Central memory CD4-positive, alpha-beta T cell (primary cell): ENCODE measurements at regions not wholly inside any gene's neighbourhood (a gene's known extent, or its start where the extent isn't known, plus 50 kb on each side); places are given as distances from the start of the nearest gene placed in this dataset.
"Not testable (repeated sequence)": the region's sequence is repeated elsewhere in the genome, so short reads cannot be mapped to it uniquely, and the experiment has no call there.

Source experiments
- DNase-seq: peaks from one replicate; pipeline ENCODE4 v3.0.0; 2022

GRCh38 chr3:159741281-159741680 lies 247.4 kb upstream of the IL12A start:
- DNase-seq: no peak

DNA sequence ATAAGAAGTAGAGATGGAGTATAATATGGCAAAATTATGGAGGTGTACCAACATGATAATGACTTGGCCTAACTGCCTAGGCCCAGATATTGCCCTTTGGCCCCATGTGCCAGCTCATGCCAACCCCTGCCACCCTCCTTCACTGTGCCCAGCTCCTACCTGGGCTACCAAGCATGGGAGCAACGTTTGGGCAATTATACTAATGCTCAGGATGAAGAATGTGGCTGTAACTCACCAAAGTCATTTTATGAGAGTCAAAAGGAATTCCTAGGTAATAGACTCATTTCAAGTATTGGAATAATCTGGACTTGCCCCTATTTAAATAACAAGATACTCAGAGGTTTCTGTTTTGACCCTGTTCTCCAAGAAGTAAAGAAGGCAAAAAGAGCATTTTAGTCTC lies 240.2 kb upstream of the IL12A start:
- DNase-seq: no peak

GRCh38 chr3:159749406-159749805 lies 239.2 kb upstream of the IL12A start:
- DNase-seq: no peak

GRCh38 chr3:159751146-159751545 lies 237.5 kb upstream of the IL12A start:
- no peak for DNase-seq

GRCh38 chr3:159751752-159752151 lies 236.9 kb upstream of the IL12A start:
- DNase-seq: no peak

- DNase-seq: not testable (repeated sequence)
Observed at GRCh38 chr3:159756279-159757207, 232.1 kb upstream of the IL12A start.

- no peak for DNase-seq
Observed at GRCh38 chr3:159757341-159758060, 231.1 kb upstream of the IL12A start.

DNA sequence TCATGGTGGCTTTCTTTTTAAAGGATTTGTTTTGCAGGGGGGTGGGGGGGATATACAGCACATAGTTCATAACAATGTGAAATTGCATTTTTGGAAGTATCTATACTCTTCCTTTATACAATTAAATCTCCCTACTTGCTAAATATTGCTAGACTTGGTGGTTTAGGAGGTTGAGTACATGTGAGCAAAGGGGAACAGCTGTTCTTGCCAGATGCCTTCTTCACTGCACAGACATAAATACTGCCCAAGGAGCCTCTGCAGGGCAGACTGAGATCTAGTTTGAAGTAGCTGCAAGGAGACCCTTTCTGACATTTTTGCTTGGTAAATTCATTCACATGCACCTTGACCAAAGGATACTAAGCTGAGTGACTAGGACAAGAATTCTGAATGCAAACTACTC lies 228.6 kb upstream of the IL12A start:
- DNase-seq: no peak

GRCh38 chr3:159761369-159761768 lies 227.3 kb upstream of the IL12A start:
- DNase-seq: no peak

DNA sequence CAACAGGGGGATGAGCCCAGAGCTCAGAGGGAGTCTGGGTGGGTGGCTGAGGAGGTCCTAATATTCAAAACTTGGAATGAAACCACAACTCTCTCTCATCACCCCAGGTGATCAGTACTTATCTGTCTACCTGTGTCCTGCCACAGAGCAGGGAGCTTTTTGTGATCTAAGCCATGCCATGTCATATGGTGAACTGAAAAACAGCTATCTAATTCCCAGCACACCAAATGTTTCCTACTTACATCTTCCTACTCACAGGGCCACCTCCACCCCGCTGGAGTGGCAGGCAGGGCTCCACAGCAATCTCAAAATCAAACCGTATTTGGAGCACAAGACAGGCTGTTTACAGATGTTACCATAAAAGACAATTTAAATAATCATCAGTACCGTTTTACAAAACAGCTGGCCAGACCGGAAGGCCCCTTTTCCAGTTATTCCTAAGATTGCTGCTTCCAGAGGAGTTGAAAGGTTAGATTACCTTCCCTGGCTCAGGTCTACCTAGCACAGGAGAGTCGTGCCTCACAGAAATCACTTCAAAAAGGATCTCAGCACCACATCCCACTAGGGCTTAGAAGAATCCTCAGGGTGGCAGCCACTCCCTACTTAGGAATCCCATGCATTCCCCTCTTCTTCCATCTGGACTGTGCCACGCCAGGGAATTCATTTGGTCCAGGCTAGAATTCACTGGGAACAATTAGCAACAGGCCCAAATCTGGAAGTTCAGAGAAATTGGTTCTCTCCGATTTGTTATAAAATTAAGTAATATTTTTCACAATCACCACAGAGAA lies 226.6 kb upstream of the IL12A start:
- no peak for DNase-seq

GRCh38 chr3:159763011-159763601 lies 225.5 kb upstream of the IL12A start:
- no peak for DNase-seq

DNA sequence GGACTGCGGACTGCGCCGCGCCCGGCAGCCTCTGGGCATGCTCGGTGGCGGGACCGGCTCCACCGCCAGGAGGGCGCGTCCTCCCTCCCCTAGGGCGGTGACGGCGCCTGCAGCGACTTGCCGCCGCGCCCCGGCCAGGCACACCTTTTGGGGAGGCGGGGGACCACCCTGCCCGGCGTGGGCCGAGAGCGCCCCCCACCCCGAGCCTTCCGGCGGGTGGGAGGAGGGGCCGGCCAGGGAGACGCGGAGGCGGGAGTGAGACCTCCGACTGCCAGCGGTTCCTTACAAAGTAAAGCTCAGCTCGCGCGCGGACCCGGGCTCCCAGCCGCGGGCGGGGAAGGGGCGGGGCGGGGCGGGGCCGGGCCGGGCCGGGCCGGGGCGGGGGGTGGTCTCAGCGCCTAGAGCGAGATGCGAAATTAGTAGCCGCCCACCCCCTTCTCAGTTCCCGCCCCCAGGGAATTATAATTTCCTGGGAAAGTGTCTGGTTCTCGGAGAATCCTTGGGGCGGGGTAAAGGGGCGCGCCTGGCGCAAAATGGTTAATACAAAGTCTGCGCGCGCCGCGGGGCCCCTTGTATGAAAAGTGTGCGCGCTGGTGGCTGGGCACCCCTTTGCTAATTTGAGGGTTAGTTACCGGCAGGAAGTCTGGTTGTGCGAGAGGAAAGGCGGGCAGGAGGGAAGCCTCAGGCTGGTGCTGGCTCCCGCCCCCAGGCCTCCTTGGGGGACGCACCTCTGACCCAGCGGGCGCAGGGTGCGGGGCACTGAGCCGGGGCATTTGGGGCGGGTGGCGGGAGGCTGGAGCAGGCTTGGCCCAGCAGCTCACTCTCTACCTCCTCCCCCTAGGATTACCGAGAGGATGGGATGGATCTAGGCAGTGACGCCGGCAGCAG lies 224.8 kb upstream of the IL12A start:
- DNase-seq: no peak

DNA sequence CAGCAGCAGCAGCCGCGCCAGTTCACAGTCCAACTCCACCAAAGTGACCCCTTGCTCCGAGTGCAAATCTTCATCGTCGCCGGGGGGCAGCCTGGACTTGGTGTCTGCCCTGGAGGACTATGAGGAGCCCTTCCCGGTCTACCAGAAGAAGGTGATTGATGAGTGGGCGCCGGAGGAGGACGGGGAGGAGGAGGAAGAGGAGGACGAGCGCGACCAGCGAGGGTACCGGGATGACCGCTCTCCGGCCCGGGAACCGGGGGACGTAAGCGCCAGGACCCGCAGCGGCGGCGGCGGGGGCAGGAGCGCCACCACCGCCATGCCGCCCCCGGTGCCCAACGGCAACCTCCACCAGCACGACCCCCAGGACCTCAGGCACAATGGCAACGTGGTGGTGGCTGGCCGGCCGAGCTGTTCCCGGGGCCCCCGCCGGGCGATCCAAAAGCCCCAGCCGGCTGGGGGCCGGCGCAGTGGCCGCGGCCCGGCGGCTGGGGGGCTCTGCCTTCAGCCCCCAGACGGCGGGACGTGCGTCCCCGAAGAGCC lies 224.1 kb upstream of the IL12A start:
- no peak for DNase-seq

DNA sequence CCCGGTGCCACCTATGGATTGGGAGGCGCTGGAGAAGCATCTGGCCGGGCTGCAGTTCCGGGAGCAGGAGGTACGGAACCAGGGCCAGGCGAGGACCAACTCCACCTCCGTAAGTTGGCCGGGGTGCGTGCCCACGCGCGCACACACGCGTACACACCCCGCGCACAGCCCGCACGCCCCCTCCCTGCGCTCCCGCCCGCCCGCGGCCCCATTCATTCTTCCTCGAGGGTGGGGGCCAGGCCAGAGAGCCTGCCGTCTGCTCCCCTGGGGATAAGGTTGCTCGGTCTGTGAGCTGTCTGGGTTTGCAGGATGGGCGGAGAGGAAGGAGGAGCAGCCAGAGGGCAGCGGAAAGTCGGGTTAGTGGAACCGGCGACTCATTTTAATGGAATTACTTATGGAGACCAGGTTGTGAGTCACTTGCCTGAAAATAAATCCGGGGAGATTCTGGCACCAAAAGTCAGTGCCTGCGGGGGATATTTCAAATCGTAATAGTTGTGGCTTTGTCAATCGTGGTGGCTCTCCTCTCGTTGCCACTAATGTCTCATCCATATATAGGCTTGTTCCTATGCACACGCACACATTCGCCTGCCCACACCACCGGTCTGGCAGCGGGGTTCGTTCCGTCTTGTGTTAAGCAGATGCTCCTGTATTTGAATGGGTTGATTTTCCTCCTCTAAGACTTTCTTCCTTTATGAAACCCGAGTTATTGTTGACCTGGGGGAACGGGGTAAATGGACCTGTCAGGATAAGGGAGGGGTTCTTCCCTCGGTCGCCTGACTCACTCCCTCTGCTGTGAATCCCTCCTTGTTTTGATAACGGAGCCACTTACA lies 223.4 kb upstream of the IL12A start:
- DNase-seq: no peak

GRCh38 chr3:159765860-159766294 lies 222.8 kb upstream of the IL12A start:
- DNase-seq: no peak

- DNase-seq: no peak
Observed at GRCh38 chr3:159766563-159767185, 222.0 kb upstream of the IL12A start.

- no peak for DNase-seq
Observed at GRCh38 chr3:159770998-159771397, 217.6 kb upstream of the IL12A start.

- DNase-seq: no peak
Observed at GRCh38 chr3:159771865-159772611, 216.6 kb upstream of the IL12A start.

DNA sequence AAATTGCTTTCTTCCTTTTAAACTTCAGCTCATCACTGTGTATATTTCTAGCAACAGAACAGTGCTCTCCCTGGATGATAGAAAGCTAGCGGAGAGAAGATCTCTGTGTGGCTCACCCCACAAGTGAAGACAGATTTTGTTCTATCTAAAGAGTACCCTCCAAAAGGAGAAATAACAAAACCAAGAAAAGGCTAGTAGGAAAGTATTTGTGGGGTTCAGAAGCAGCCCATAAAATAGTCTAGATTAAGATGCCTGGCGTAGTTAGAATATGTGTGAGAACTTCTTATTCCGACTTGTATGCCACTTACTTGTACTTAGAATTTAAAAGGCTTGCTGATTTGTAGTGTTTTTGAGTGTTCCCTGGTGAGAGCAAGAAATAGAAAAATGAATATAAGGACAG lies 214.9 kb upstream of the IL12A start:
- no peak for DNase-seq
